ENCODE measurements at regions not wholly inside any gene's neighbourhood (a gene's known extent, or its start where the extent isn't known, plus 50 kb on each side); places are given as distances from the start of the nearest gene placed in this dataset.
"Not testable (repeated sequence)": the region's sequence is repeated elsewhere in the genome, so short reads cannot be mapped to it uniquely, and the experiment has no call there.

GRCh38 chr2:199216253-199216652 lies 241.5 kb downstream of the SATB2 start:
- DNase-seq, result no peak

GRCh38 chr2:199207011-199207410 lies 250.7 kb downstream of the SATB2 start:
- DNase-seq, result no peak

- no peak for DNase-seq
These were observed 251.2 kb downstream of the SATB2 start for GRCh38 chr2:199206536-199206935.

GRCh38 chr2:199202964-199203363 lies 254.8 kb downstream of the SATB2 start:
- no peak for DNase-seq

- no peak for DNase-seq
These were observed 256.2 kb downstream of the SATB2 start for GRCh38 chr2:199201539-199201938.

GRCh38 chr2:199199797-199200196 lies 257.9 kb downstream of the SATB2 start:
- DNase-seq, result no peak

GRCh38 chr2:199197448-199197847 lies 260.3 kb downstream of the SATB2 start:
- no peak for DNase-seq

GRCh38 chr2:199196686-199197085 lies 261.1 kb downstream of the SATB2 start:
- no peak for DNase-seq

- DNase-seq, result no peak
These were observed 261.7 kb downstream of the SATB2 start for GRCh38 chr2:199195927-199196502.

- DNase-seq, result no peak
These were observed 266.3 kb downstream of the SATB2 start for GRCh38 chr2:199191461-199191860.

GRCh38 chr2:199189229-199189628 lies 268.5 kb downstream of the SATB2 start:
- DNase-seq, result no peak

GRCh38 chr2:199186301-199186751 lies 271.4 kb downstream of the SATB2 start:
- DNase-seq, result no peak

- not testable (repeated sequence) for DNase-seq
These were observed 272.6 kb downstream of the SATB2 start for GRCh38 chr2:199185174-199185573.

GRCh38 chr2:199163613-199164458 lies 293.9 kb downstream of the SATB2 start:
- DNase-seq, result no peak

GRCh38 chr2:199160677-199161465 lies 296.9 kb downstream of the SATB2 start:
- DNase-seq, result no peak

- DNase-seq, result no peak
These were observed 297.7 kb downstream of the SATB2 start for GRCh38 chr2:199160081-199160480.

GRCh38 chr2:199148076-199148845 lies 309.5 kb downstream of the SATB2 start:
- no peak for DNase-seq

- DNase-seq, result no peak
These were observed 310.5 kb downstream of the SATB2 start for GRCh38 chr2:199147216-199147615.

- DNase-seq, result no peak
These were observed 313.2 kb downstream of the SATB2 start for GRCh38 chr2:199144546-199144945.

- DNase-seq, result no peak
These were observed 313.7 kb downstream of the SATB2 start for GRCh38 chr2:199144036-199144435.

- DNase-seq, result no peak
These were observed 321.1 kb downstream of the SATB2 start for GRCh38 chr2:199136681-199137080.

GRCh38 chr2:199136242-199136641 lies 321.5 kb downstream of the SATB2 start:
- DNase-seq, result no peak

- DNase-seq, result no peak
These were observed 325.9 kb downstream of the SATB2 start for GRCh38 chr2:199131876-199132275.

All from activated CD4-positive, alpha-beta T cell treated with anti-CD3 and anti-CD28 coated beads, Interleukin-2, amount 50 U/mL, for 4 hours (primary cell).